Common myeloid progenitor, CD34-positive (primary cell): ENCODE measurements at regions not wholly inside any gene's neighbourhood (a gene's known extent, or its start where the extent isn't known, plus 50 kb on each side); places are given as distances from the start of the nearest gene placed in this dataset.

Experiments used
- CTCF ChIA-PET: fragments of 350-600 bp; sonication (Branson Sonifier 250); formaldehyde crosslinking; loops from one replicate; lab custom pipeline; 2021; ENCODE audit warnings: antibody characterized with exemption; lab: Charles Lee
- POLR2A ChIA-PET: fragments of 350-600 bp; sonication (Branson Sonifier 250); formaldehyde crosslinking; loops from one replicate; lab custom pipeline; 2021; ENCODE audit warnings: antibody characterized with exemption; lab: Charles Lee
- DNase-seq, 3 donors: peaks; one replicate each; pipeline versions ENCODE4 v3.0.0 to v3.0.0-alpha.2; 2013
- H3K27ac ChIP-seq, 2 experiments: 1 replicate in 1 of 2; 2 replicates in 1 of 2; pipeline ENCODE4 v1.7.0; 2013; ENCODE audit warnings: inconsistent platforms in 2 of 2, low read length in 2 of 2, mild to moderate bottlenecking in 2 of 2, low read depth in 1 of 2, moderate library complexity in 1 of 2; ENCODE audit not compliant: severe bottlenecking in 2 of 2, insufficient read depth in 1 of 2, poor library complexity in 1 of 2
- H3K27me3 ChIP-seq, 5 experiments: replicated peaks in 2 of 5; 1 replicate in 3 of 5; 2 replicates in 2 of 5; pipeline versions ENCODE4 v1.6.1 to v1.7.0; 2013; ENCODE audit warnings: low read length in 4 of 5, mild to moderate bottlenecking in 2 of 5, moderate library complexity in 2 of 5, inconsistent platforms in 1 of 5; ENCODE audit not compliant: insufficient read depth in 5 of 5, control insufficient read depth in 4 of 5
- H3K36me3 ChIP-seq, 4 experiments: 1 replicate in 2 of 4; 2 replicates in 2 of 4; pipeline versions ENCODE4 v1.6.1 to v1.7.0; 2013; ENCODE audit warnings: low read length in 3 of 4, control low read depth in 1 of 4, mild to moderate bottlenecking in 1 of 4; ENCODE audit not compliant: control insufficient read depth in 4 of 4, insufficient read depth in 4 of 4
- H3K4me1 ChIP-seq, 4 experiments: 1 replicate in 3 of 4; 2 replicates in 1 of 4; pipeline versions ENCODE4 v1.6.1 to v1.7.1; 2013; ENCODE audit warnings: low read length in 3 of 4, mild to moderate bottlenecking in 3 of 4, control low read depth in 1 of 4, inconsistent platforms in 1 of 4, moderate library complexity in 1 of 4; ENCODE audit not compliant: control insufficient read depth in 4 of 4, insufficient read depth in 4 of 4; ENCODE audit errors: control extremely low read depth in 1 of 4
- H3K4me3 ChIP-seq, 7 experiments: 1 replicate in 4 of 7; 2 replicates in 3 of 7; pipeline versions ENCODE4 v1.5.1 to v1.7.0; 2013; ENCODE audit warnings: mild to moderate bottlenecking in 7 of 7, low read length in 6 of 7, moderate library complexity in 6 of 7, inconsistent platforms in 2 of 7, low read depth in 2 of 7, control low read depth in 1 of 7; ENCODE audit not compliant: insufficient read depth in 4 of 7, control insufficient read depth in 1 of 7; ENCODE audit errors: extremely low read depth in 1 of 7
- H3K9me3 ChIP-seq, 5 experiments: 1 replicate in 4 of 5; 2 replicates in 1 of 5; pipeline versions ENCODE4 v1.6.1 to v1.7.1; 2013; ENCODE audit warnings: low read length in 4 of 5, mild to moderate bottlenecking in 2 of 5, inconsistent platforms in 1 of 5, low read depth in 1 of 5, moderate library complexity in 1 of 5; ENCODE audit not compliant: control insufficient read depth in 4 of 5, insufficient read depth in 2 of 5; ENCODE audit errors: control extremely low read depth in 1 of 5
- WGBS: methylation state at CpG from one replicate; pipeline ENCODE4 v1.1.5; 2013; ENCODE audit not compliant: insufficient coverage; 5-methylcytosine and 5-hydroxymethylcytosine counted together

GRCh38 chr6:40323881-40324634 lies 263.1 kb downstream of the LRFN2 start:
- POLR2A ChIA-PET, result no interaction called here
- H3K4me3 ChIP-seq, result no peak overlapping the region
- H3K27ac ChIP-seq, result no peak overlapping the region
- H3K27me3 ChIP-seq, result peaks cover 0 to 31% (median 7%) of the 10 kb centered on the region in 5 experiments
- CTCF ChIA-PET, result interaction anchor here (1.3 to 1.4 kb wide), 3 partner anchors 9 to 11 kb away, joined by 3 to 4 read pairs (median 3); no protein-coding TSS in a partner anchor
- peaks cover 0 to 2% (median 0%) of the 10 kb centered on the region in 5 experiments for H3K9me3 ChIP-seq
- no peaks in the 10 kb centered on the region for H3K36me3 ChIP-seq
- DNase-seq, result no peak
- WGBS, result 97% methylated on average over 5 of the region's 8 CpGs
- no peaks in the 10 kb centered on the region for H3K4me1 ChIP-seq

DNA sequence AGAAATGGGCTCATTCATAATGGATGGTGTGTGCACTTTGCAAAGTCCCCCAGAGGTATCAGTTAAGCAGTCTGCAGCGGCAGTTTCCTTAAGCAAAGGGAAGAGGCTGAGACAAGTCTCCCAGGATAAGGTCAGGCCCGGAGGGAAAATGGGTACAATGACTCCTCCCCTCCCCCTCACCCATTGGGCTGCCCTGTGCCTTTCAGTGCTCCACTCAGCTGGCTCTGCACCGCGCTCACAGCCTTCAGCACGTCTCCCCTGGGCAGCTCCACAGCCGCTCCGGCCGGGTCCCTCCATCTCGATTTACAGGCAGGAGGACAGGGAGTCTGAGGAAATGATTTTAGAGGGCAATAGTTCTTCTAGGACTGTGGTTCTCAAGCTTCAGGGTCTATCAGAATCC lies 264.8 kb downstream of the LRFN2 start:
- CTCF ChIA-PET, result no interaction called here
- H3K27ac ChIP-seq, result no peak overlapping the region
- no peak for DNase-seq
- POLR2A ChIA-PET, result no interaction called here
- peaks cover 0 to 27% (median 3%) of the 10 kb centered on the region in 5 experiments for H3K27me3 ChIP-seq
- no peaks in the 10 kb centered on the region for H3K4me1 ChIP-seq
- H3K4me3 ChIP-seq, result no peak overlapping the region
- 83% methylated on average over 8 of the region's 9 CpGs for WGBS
- peaks cover 0 to 5% (median 0%) of the 10 kb centered on the region in 5 experiments for H3K9me3 ChIP-seq
- H3K36me3 ChIP-seq, result no peaks in the 10 kb centered on the region

GRCh38 chr6:40321616-40322015 lies 265.5 kb downstream of the LRFN2 start:
- no peak overlapping the region for H3K27ac ChIP-seq
- H3K9me3 ChIP-seq, result peaks cover 0 to 5% (median 0%) of the 10 kb centered on the region in 5 experiments
- CTCF ChIA-PET, result no interaction called here
- H3K27me3 ChIP-seq, result peaks cover 0 to 23% (median 3%) of the 10 kb centered on the region in 5 experiments
- no peaks in the 10 kb centered on the region for H3K4me1 ChIP-seq
- POLR2A ChIA-PET, result no interaction called here
- no peak for DNase-seq
- H3K4me3 ChIP-seq, result no peak overlapping the region
- no peaks in the 10 kb centered on the region for H3K36me3 ChIP-seq
- whole genome bisulfite sequencing, result no CpG with 5 or more reads among the region's 7 CpGs

GRCh38 chr6:40320947-40321346 lies 266.2 kb downstream of the LRFN2 start:
- CTCF ChIA-PET, result no interaction called here
- DNase-seq, result no peak
- H3K27me3 ChIP-seq, result peaks cover 0 to 23% (median 3%) of the 10 kb centered on the region in 5 experiments

GRCh38 chr6:40320441-40320840 lies 266.7 kb downstream of the LRFN2 start:
- Histone ChIP-seq H3K27me3 (peaks cover 0 to 19% (median 3%) of the 10 kb centered on the region in 5 experiments), H3K36me3 (no peaks in the 10 kb centered on the region), H3K9me3 (peaks cover 0 to 5% (median 0%) of the 10 kb centered on the region in 5 experiments), H3K4me1 (no peaks in the 10 kb centered on the region), H3K27ac (no peak overlapping the region), H3K4me3 (no peak overlapping the region)
- CTCF ChIA-PET, result no interaction called here
- POLR2A ChIA-PET, result interaction anchor here (0.6 kb wide), 1 partner anchor 846 kb away, joined by 3 read pairs; no protein-coding TSS in a partner anchor
- DNase-seq, result no peak
- WGBS, result 100% methylated on average over 3 of the region's 3 CpGs

More at GRCh38 chr6:40320947-40321346, 266.2 kb downstream of the LRFN2 start:
- WGBS, result no CpG with 5 or more reads among the region's 2 CpGs
- no peak overlapping the region for H3K27ac ChIP-seq
- no peaks in the 10 kb centered on the region for H3K36me3 ChIP-seq
- H3K4me1 ChIP-seq, result no peaks in the 10 kb centered on the region
- peaks cover 0 to 5% (median 0%) of the 10 kb centered on the region in 5 experiments for H3K9me3 ChIP-seq
- no peak overlapping the region for H3K4me3 ChIP-seq
- POLR2A ChIA-PET, result no interaction called here

- ChIA-PET POLR2A (no interaction called here), CTCF (no interaction called here)
- no peaks in the 10 kb centered on the region for H3K36me3 ChIP-seq
- no peak overlapping the region for H3K27ac ChIP-seq
- H3K27me3 ChIP-seq, result peaks cover 0 to 15% (median 0%) of the 10 kb centered on the region in 5 experiments
- H3K4me1 ChIP-seq, result no peaks in the 10 kb centered on the region
- peak in 1 of 3 donors; percentile 2 for DNase-seq
- no peak overlapping the region for H3K4me3 ChIP-seq
- peaks cover 0 to 5% (median 0%) of the 10 kb centered on the region in 5 experiments for H3K9me3 ChIP-seq
These were observed 268.0 kb downstream of the LRFN2 start for GRCh38 chr6:40319124-40319523.

GRCh38 chr6:40315060-40315459 lies 272.1 kb downstream of the LRFN2 start:
- no peak for DNase-seq
- CTCF ChIA-PET, result interaction anchor here (1.6 kb wide), 1 partner anchor 9 kb away, joined by 4 read pairs; no protein-coding TSS in a partner anchor
- Histone ChIP-seq H3K9me3 (peaks cover 0 to 5% (median 0%) of the 10 kb centered on the region in 5 experiments), H3K27ac (no peak overlapping the region), H3K27me3 (peaks cover 0 to 11% (median 0%) of the 10 kb centered on the region in 5 experiments), H3K4me3 (no peak overlapping the region), H3K4me1 (no peaks in the 10 kb centered on the region), H3K36me3 (no peaks in the 10 kb centered on the region)
- WGBS, result 97% methylated on average over 5 of the region's 5 CpGs
- POLR2A ChIA-PET, result no interaction called here
